BJ (cell line): ENCODE measurements at regions not wholly inside any gene's neighbourhood (a gene's known extent, or its start where the extent isn't known, plus 50 kb on each side); places are given as distances from the start of the nearest gene placed in this dataset.

ENCODE experiments used
- CTCF ChIA-PET: fragments of 350-600 bp; formaldehyde crosslinking; extraction: SDS; loops from one replicate; lab custom pipeline; 2021; ENCODE audit warnings: antibody characterized with exemption, inconsistent platforms; lab: Yijun Ruan, JAX
- POLR2A ChIA-PET: fragments of 300-600 bp; sonication (Branson Sonifier 250); formaldehyde crosslinking; extraction: SDS; loops from one replicate; lab custom pipeline; 2021; ENCODE audit warnings: antibody characterized with exemption; lab: Charles Lee
- DNase-seq: peaks from one replicate; pipeline ENCODE4 v3.0.0-alpha.2; 2011; ENCODE audit warnings: low read depth
- H3K27me3 ChIP-seq: 2 replicates; pipeline ENCODE4 v1.6.0; 2011; ENCODE audit warnings: low read length; ENCODE audit not compliant: control insufficient read depth, insufficient read depth
- H3K36me3 ChIP-seq: 2 replicates; pipeline ENCODE4 v1.5.1; 2011; ENCODE audit warnings: low read length; ENCODE audit not compliant: control insufficient read depth, insufficient read depth
- H3K4me3 ChIP-seq: 2 replicates; pipeline ENCODE4 v1.5.1; 2011; ENCODE audit warnings: low read depth, mild to moderate bottlenecking, control low read depth, low read length
- TF ChIP-seq, protein P1 (sequence below): IDR thresholded peaks from 2 replicates; pipeline ENCODE4 v1.5.1; 2011; ENCODE audit warnings: low read depth, mild to moderate bottlenecking, control low read depth, inconsistent platforms, low read length, moderate library complexity; ENCODE audit not compliant: insufficient read depth

DNA sequence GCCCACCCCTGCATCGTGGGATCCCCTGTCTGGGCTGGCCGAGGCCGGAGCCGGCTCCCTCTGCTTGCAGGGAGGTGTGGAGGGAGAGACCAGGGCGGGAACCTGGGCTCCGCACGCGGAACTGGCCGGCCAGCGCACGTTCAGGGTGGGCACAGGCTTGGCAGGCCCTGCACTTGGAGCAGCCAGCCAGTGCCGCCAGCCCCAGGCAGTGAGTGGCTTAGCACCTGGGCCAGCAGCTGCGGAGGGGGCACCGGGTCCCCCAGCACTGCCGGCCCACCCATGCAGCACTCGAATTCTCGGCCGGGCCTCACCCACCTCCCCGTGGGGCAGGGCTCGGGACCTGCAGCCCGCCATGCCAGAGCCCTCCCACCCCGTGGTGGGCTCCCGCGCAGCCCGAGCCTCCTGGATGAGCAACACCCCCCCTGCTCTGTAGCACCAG lies 422.6 kb downstream of the AMY1C start:
- Histone ChIP-seq H3K36me3 (no peaks in the 10 kb centered on the region), H3K27me3 (no peaks in the 10 kb centered on the region), H3K4me3 (no peak overlapping the region)
- ChIA-PET CTCF (no interaction called here), POLR2A (no interaction called here)
- no peak for DNase-seq
- TF ChIP-seq, protein P1, sequence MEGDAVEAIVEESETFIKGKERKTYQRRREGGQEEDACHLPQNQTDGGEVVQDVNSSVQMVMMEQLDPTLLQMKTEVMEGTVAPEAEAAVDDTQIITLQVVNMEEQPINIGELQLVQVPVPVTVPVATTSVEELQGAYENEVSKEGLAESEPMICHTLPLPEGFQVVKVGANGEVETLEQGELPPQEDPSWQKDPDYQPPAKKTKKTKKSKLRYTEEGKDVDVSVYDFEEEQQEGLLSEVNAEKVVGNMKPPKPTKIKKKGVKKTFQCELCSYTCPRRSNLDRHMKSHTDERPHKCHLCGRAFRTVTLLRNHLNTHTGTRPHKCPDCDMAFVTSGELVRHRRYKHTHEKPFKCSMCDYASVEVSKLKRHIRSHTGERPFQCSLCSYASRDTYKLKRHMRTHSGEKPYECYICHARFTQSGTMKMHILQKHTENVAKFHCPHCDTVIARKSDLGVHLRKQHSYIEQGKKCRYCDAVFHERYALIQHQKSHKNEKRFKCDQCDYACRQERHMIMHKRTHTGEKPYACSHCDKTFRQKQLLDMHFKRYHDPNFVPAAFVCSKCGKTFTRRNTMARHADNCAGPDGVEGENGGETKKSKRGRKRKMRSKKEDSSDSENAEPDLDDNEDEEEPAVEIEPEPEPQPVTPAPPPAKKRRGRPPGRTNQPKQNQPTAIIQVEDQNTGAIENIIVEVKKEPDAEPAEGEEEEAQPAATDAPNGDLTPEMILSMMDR: no peak

DNA sequence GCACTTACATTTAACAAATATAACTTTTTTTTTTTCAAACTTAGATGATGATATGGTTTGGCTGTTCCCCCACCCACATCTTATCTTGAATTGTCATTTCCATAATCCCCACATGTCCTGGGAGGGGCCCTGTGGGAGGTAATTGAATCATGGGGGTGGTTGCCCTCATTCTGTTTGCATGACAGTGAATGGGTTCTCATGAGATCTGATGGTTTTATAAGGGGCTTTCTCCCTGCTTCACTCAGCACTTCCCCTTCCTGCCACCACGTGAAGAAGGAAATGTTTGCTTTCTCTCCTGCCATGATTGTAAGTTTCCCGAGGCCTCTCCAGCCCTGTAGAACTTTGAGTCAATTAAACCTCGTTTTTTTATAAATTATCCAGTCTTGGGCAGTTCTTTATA lies 432.6 kb downstream of the AMY1C start:
- ChIA-PET CTCF (no interaction called here), POLR2A (no interaction called here)
- DNase-seq: no peak
- Histone ChIP-seq H3K27me3 (no peaks in the 10 kb centered on the region), H3K4me3 (no peak overlapping the region), H3K36me3 (no peaks in the 10 kb centered on the region)
- TF ChIP-seq, protein P1: no peak

DNA sequence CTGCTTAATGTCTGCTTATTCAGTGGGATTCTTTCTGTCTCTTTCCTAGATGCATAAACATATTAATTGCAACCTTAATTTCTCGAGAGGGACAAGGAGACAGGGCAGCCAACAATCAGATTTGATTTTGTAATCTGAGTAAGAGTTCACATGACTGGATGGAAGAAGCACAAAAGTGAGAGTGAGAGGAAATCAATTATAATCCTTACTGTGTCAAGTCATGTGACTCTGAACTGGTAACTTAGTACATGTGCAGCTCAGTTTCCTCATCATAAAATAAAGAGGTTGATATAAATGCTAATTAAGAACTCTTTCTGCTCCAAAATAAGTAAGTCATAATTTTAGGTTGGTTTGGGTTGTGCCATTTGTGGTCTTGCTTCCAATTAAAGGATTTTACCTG lies 439.5 kb downstream of the AMY1C start:
- CTCF ChIA-PET: no interaction called here
- POLR2A ChIA-PET: no interaction called here
- H3K27me3 ChIP-seq: no peaks in the 10 kb centered on the region
- H3K4me3 ChIP-seq: no peak overlapping the region
- DNase-seq: no peak
- TF ChIP-seq, protein P1: no peak
- H3K36me3 ChIP-seq: no peaks in the 10 kb centered on the region

DNA sequence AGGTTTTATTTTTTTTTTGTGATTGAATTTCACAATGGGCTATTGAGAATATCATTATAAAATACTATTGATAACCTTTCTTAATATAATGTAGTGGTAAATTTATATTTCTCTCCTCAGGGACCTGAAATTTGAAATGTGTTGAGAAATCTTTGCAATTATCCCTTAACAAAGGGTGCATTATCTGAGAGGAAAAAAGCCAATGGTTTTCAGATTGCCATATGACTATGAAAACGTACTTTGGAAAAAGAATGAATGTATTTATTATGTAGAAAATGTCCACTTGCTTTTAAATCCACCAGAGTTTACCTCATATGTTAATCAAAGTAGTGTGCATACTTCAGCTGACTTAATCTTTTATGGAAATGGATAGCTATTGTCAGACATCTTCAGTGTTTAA lies 441.1 kb downstream of the AMY1C start:
- CTCF ChIA-PET: no interaction called here
- no peaks in the 10 kb centered on the region for H3K36me3 ChIP-seq
- POLR2A ChIA-PET: no interaction called here

DNA sequence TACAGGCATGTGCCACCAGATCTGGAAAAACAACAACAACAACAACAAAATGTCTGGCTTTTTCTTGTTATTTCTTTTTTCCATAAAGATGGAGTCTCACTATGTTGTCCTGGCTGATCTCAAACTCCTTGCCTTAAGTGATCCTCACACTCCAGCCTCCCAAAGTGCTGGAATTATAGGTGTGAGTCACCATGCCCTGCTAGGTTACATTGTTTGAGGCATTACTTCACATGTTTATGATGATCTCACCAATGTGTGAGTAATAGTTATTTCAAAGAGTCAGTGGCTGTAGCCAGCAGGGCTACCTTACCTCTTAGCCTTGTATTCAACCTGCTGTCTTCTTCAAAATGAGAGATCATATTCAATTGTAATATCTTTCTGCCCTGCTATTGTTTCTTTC lies 445.7 kb downstream of the AMY1C start:
- CTCF ChIA-PET: no interaction called here
- POLR2A ChIA-PET: no interaction called here
- DNase-seq: no peak

More for the DNA sequence above, 441.1 kb downstream of the AMY1C start:
- no peak overlapping the region for H3K4me3 ChIP-seq
- DNase-seq: no peak
- no peaks in the 10 kb centered on the region for H3K27me3 ChIP-seq
- TF ChIP-seq, protein P1: no peak

More for the DNA sequence above, 445.7 kb downstream of the AMY1C start:
- H3K4me3 ChIP-seq: no peak overlapping the region
- H3K36me3 ChIP-seq: no peaks in the 10 kb centered on the region
- TF ChIP-seq, protein P1: no peak
- H3K27me3 ChIP-seq: no peaks in the 10 kb centered on the region
